D721Med (cell line): ENCODE measurements at regions not wholly inside any gene's neighbourhood (a gene's known extent, or its start where the extent isn't known, plus 50 kb on each side); places are given as distances from the start of the nearest gene placed in this dataset.
"Not testable (repeated sequence)": the region's sequence is repeated elsewhere in the genome, so short reads cannot be mapped to it uniquely, and the experiment has no call there.

ENCODE experiments used
- DNase-seq: peaks from one replicate; pipeline ENCODE4 v3.0.0; 2011; ENCODE audit warnings: low spot score; ENCODE audit not compliant: insufficient read length
- FAIRE-seq: peaks from 2 replicates; lab custom pipeline; 2011; peaks lifted over from hg19 to GRCh38; lab: Jason Lieb, UNC
- CTCF ChIP-seq: IDR thresholded peaks from 2 replicates; pipeline ENCODE4 v1.5.1; 2012; ENCODE audit warnings: mild to moderate bottlenecking, control low read depth; ENCODE audit not compliant: insufficient read depth; ENCODE audit errors: missing control alignments

GRCh38 chrX:843306-843705, 212.7 kb downstream of the SHOX start:
- no peak for TF ChIP-seq CTCF
- DNase-seq, result no peak
- no peak for FAIRE-seq

DNA sequence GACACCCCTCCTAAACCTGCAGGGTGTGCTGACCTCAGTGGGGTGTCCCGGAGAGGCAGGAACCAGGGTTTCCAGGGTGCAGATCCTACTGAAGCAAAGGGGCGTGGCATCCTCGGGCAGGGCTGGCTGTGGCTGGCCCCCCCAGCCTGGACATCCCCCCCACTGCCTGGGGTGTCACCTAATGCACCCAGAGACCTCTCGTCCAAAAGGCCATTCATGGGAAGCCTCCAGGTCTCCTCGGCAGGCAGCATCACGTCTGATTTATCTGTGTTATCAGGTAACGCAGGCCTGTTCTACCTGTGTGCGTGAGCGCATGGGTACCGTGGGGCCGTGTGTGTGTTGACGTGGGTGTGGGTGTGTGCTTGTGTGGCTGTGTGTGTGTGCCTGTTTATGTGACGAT, 210.0 kb downstream of the SHOX start:
- FAIRE-seq, result no peak
- no peak for DNase-seq
- no peak for TF ChIP-seq CTCF

GRCh38 chrX:838666-839065, 208.1 kb downstream of the SHOX start:
- not testable (repeated sequence) for DNase-seq, FAIRE-seq

DNA sequence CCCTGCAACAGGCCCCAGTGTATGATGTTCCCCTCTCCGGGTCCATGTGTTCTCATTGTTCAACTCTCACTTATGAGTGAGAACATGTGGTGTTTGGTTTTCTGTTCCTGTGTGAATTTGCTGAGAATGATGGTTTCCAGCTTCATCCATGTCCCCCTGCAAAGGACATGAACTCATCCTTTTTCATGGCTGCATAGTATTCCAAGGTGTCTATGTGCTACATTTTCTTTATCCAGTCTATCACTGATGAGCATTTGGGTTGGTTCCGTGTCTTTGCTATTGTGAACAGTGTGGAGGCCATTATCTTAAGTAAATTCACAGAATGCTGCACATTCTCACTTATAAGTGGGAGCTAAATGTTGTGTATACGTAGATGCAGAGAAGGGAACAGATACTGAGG, 205.3 kb downstream of the SHOX start:
- not testable (repeated sequence) for DNase-seq

DNA sequence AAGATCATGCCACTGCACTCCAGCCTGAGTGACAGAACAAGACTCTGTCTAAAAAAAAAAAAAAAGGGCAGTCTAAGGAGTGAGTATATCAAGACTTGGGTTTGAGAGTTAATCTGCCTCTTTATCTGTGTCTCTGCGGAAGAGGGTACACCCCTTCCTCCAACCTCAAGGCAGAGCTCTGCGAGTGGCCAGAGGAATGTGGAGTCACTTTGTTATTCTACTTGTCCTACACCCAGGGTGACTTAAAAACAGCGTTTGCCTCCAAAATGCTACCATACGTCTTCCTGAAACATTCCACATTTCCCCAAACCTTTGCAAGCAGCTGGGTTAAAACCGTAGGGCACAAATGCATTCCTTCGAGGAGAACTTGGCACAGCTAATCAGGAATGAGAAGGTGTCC, 199.9 kb downstream of the SHOX start:
- TF ChIP-seq CTCF, result no peak
- DNase-seq (no peak), FAIRE-seq (no peak)

More for the DNA sequence above, 205.3 kb downstream of the SHOX start:
- FAIRE-seq, result not testable (repeated sequence)

GRCh38 chrX:829145-829544, 198.6 kb downstream of the SHOX start:
- no peak for TF ChIP-seq CTCF
- no peak for FAIRE-seq

GRCh38 chrX:828411-828959, 197.9 kb downstream of the SHOX start:
- FAIRE-seq (no peak), DNase-seq (no peak)
- TF ChIP-seq CTCF, result no peak

More at GRCh38 chrX:829145-829544, 198.6 kb downstream of the SHOX start:
- no peak for DNase-seq

DNA sequence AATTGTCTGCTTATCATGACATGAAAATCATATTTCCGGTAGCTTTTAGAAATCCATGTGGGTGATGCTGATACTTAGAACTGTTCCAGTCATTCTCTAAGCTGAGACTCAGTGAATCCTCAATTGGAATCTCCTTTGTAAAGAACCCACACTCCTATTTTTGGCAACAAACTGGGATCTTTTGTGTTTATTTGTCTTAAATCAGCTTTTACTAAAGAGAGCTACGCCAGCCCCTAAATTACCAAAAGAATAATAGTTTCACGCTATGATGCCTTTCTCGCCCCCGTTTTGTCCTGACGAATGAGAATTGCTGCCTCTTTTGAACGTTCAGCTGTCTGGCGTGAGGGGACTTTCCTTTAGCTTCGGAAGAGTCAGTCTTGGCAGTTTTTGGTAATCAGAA, 195.9 kb downstream of the SHOX start:
- TF ChIP-seq CTCF, result no peak
- FAIRE-seq, result no peak

More for the DNA sequence above, 195.9 kb downstream of the SHOX start:
- DNase-seq, result no peak
